HL-60 (cell line): ENCODE measurements at regions not wholly inside any gene's neighbourhood (a gene's known extent, or its start where the extent isn't known, plus 50 kb on each side); places are given as distances from the start of the nearest gene placed in this dataset.

ENCODE experiments used
- DNase-seq, 2 experiments: peaks; one replicate each; pipeline ENCODE4 v3.0.0-alpha.2; 2010 to 2020; ENCODE audit warnings: low read depth in 1 of 2, low spot score in 1 of 2
- H3K27ac ChIP-seq: fragments of 250-450 bp; sonication (Bioruptor Pico); replicated peaks from 2 replicates; pipeline ENCODE4 v1.5.1; 2020; ENCODE audit warnings: mild to moderate bottlenecking, moderate library complexity
- H3K27me3 ChIP-seq: fragments of 250-450 bp; sonication (Bioruptor Pico); 2 replicates; pipeline ENCODE4 v1.5.1; 2021; ENCODE audit warnings: mild to moderate bottlenecking, moderate library complexity; ENCODE audit not compliant: insufficient read depth, poor library complexity, severe bottlenecking
- H3K4me3 ChIP-seq: replicated peaks from 2 replicates; pipeline ENCODE4 v1.5.1; 2011; ENCODE audit warnings: mild to moderate bottlenecking, control low read depth, low read length; ENCODE audit not compliant: insufficient read depth
- CTCF ChIP-seq: IDR thresholded peaks from one replicate; pipeline ENCODE4 v1.5.1; 2011; ENCODE audit warnings: low read length, control low read depth, inconsistent platforms; ENCODE audit not compliant: insufficient read depth
- GABPA ChIP-seq: IDR thresholded peaks from 2 replicates; pipeline ENCODE4 v1.6.1; 2012; ENCODE audit warnings: low read depth
- POLR2AphosphoS5 ChIP-seq: IDR thresholded peaks from 2 replicates; pipeline ENCODE4 v1.6.1; 2012; ENCODE audit warnings: low read depth
- REST ChIP-seq: IDR thresholded peaks from 2 replicates; pipeline ENCODE4 v1.6.1; 2012; ENCODE audit warnings: low read depth; ENCODE audit not compliant: insufficient replicate concordance
- SPI1 ChIP-seq: IDR thresholded peaks from 2 replicates; pipeline ENCODE4 v1.6.1; 2012; ENCODE audit warnings: low read depth, mild to moderate bottlenecking, borderline replicate concordance

DNA sequence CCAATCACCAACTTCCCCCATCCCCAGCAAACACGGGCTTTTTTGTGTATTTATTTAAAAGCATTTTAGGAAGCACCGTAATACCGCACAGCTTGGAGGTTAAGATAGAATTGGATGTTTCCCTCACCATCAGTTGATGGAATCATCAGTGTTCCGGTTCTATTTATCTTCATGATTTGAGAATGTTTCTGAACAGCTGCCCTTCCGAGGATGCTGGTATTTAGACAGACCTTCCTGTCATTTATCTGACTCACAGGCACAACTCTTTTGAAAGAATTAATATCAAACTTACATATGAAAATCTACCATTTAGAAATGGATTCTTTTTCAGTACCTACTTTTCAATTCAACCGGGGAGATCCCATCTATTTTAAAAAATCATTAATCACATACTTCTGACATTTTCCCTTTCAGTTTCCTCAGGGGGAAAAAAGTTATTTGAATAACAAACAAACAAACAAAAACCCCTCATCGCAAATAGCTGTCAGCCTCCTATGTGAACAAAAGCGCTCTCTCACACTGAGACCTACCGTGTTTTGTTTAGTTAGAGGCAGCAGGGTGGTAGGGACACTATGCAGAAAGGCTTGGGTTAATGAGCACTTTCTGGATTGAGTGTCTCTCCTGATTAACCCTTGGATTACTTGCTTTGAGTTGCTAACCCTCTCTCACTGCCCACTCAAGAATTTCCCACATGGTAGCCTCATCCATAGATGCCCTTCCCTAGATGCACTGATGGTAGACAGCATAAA, 189.3 kb downstream of the TM9SF2 start:
- Histone ChIP-seq H3K4me3 (no peak overlapping the region), H3K27me3 (no peaks in the 10 kb centered on the region), H3K27ac (no peak overlapping the region)
- TF ChIP-seq CTCF (no peak), GABPA (no peak), SPI1 (no peak), REST (no peak)
- DNase-seq, result no peak

- no peak for DNase-seq
- Histone ChIP-seq H3K27ac (no peak overlapping the region), H3K27me3 (no peaks in the 10 kb centered on the region), H3K4me3 (no peak overlapping the region)
- TF ChIP-seq REST (no peak), SPI1 (no peak), GABPA (no peak), POLR2AphosphoS5 (no peak), CTCF (no peak)
Observed at GRCh38 chr13:99689955-99690354, 188.7 kb downstream of the TM9SF2 start.

DNA sequence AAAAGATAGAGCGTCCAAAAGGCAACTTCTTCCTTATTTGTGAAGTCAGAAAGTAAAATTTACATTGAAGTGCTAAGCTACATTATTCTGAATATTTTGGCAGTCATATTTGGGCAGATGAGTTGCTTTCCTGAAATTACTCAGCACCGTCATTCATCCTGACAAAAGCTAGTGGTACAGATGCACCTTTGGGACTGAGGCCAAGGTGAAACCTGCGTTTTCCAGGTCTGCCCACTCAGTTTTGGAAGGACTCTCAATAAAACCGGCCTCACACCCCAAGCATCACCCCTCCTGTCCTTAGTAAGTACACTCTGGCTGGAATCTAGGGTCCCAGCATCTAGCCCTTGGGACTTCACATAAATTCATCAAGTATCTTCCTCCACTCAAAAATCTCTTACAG, 187.5 kb downstream of the TM9SF2 start:
- H3K4me3 ChIP-seq, result no peak overlapping the region
- DNase-seq, result no peak
- no peak for TF ChIP-seq CTCF
- no peak for TF ChIP-seq REST
- no peak for TF ChIP-seq GABPA
- no peaks in the 10 kb centered on the region for H3K27me3 ChIP-seq
- H3K27ac ChIP-seq, result no peak overlapping the region
